ENCODE measurements at regions not wholly inside any gene's neighbourhood (a gene's known extent, or its start where the extent isn't known, plus 50 kb on each side); places are given as distances from the start of the nearest gene placed in this dataset.

GRCh38 chr18:43422518-43422917 is 145.2 kb upstream of the SYT4 start:
- H3K4me1 ChIP-seq: peaks cover 0 to 5% (median 0%) of the 10 kb centered on the region in 4 donors
- no peak overlapping the region for H3K4me3 ChIP-seq
- no peaks in the 10 kb centered on the region for H3K9me3 ChIP-seq
- H3K27ac ChIP-seq: no peak overlapping the region
- no peaks in the 10 kb centered on the region for H3K36me3 ChIP-seq
- no peak for TF ChIP-seq POLR2A (IDR thresholded peaks at IDR 0.05)
- TF ChIP-seq CTCF (IDR thresholded peaks at IDR 0.05): peak in 1 of 7 experiments; percentile 10
- no peak for TF ChIP-seq EP300 (IDR thresholded peaks at IDR 0.05)
- TF ChIP-seq POLR2AphosphoS5 (IDR thresholded peaks at IDR 0.05): no peak
- H3K27me3 ChIP-seq: no peaks in the 10 kb centered on the region
- intact Hi-C loops (cut with DNase I; ENCODE audit: low total_unique reads): no loop called here
- DNase-seq: peak in 1 of 2 donors; percentile 43
- 12 to 28% (median 19%) methylated on average over 4 of the region's 4 CpGs for WGBS, 5 donors

GRCh38 chr18:43435851-43436250 is 158.6 kb upstream of the SYT4 start:
- WGBS, 5 donors: 82 to 93% (median 86%) methylated on average over 3 of the region's 3 CpGs
- Histone ChIP-seq H3K27me3 (no peaks in the 10 kb centered on the region), H3K27ac (no peak overlapping the region), H3K36me3 (no peaks in the 10 kb centered on the region), H3K4me3 (no peak overlapping the region), H3K4me1 (no peaks in the 10 kb centered on the region), H3K9me3 (peaks cover 2 to 23% (median 18%) of the 10 kb centered on the region in 4 donors)
- intact Hi-C loops (cut with DNase I; ENCODE audit: low total_unique reads): no loop called here
- TF ChIP-seq CTCF (IDR thresholded peaks at IDR 0.05): no peak
- no peak for TF ChIP-seq POLR2AphosphoS5 (IDR thresholded peaks at IDR 0.05)
- TF ChIP-seq EP300 (IDR thresholded peaks at IDR 0.05): no peak
- TF ChIP-seq POLR2A (IDR thresholded peaks at IDR 0.05): no peak
- no peak for DNase-seq

GRCh38 chr18:43442131-43442530 is 164.8 kb upstream of the SYT4 start:
- intact Hi-C loops (cut with DNase I; ENCODE audit: low total_unique reads): no loop called here
- no peak for DNase-seq
- TF ChIP-seq EP300 (IDR thresholded peaks at IDR 0.05): no peak
- no peak for TF ChIP-seq POLR2A (IDR thresholded peaks at IDR 0.05)
- TF ChIP-seq CTCF (IDR thresholded peaks at IDR 0.05): no peak
- TF ChIP-seq POLR2AphosphoS5 (IDR thresholded peaks at IDR 0.05): no peak
- Histone ChIP-seq H3K27me3 (no peaks in the 10 kb centered on the region), H3K4me3 (no peak overlapping the region), H3K9me3 (peaks cover 2 to 27% (median 18%) of the 10 kb centered on the region in 4 donors), H3K27ac (no peak overlapping the region), H3K4me1 (no peaks in the 10 kb centered on the region), H3K36me3 (no peaks in the 10 kb centered on the region)
- 72 to 82% (median 77%) methylated on average over 4 of the region's 4 CpGs for WGBS, 5 donors

GRCh38 chr18:43442571-43442970 is 165.3 kb upstream of the SYT4 start:
- no peak overlapping the region for H3K4me3 ChIP-seq
- TF ChIP-seq POLR2A (IDR thresholded peaks at IDR 0.05): no peak
- no peaks in the 10 kb centered on the region for H3K27me3 ChIP-seq
- no peaks in the 10 kb centered on the region for H3K36me3 ChIP-seq
- intact Hi-C loops (cut with DNase I; ENCODE audit: low total_unique reads): no loop called here
- H3K27ac ChIP-seq: no peak overlapping the region
- 68 to 75% (median 74%) methylated on average over 1 of the region's 1 CpG for WGBS, 5 donors
- no peak for DNase-seq
- peaks cover 2 to 27% (median 18%) of the 10 kb centered on the region in 4 donors for H3K9me3 ChIP-seq
- H3K4me1 ChIP-seq: no peaks in the 10 kb centered on the region

DNA sequence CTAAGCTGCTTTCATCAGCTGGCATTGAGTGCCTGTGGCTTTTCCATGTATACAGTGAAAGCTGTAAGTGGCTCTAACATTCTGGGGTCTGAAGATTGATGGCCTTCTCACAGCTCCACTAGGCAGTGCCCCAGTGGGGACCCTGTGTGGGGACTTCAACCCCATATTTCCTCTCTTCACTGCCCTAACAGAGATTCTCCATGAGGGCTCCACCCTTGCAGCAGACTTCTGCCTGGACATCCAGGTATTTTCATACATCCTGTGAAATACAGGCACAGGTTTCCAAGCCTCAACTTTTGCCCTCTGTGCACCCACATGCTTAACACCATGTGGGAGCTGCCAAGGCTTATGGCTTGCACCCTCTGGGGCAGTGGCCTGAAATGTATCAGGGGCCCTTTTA is 188.2 kb upstream of the SYT4 start:
- no peak for DNase-seq
- Histone ChIP-seq H3K27ac (no peak overlapping the region), H3K36me3 (no peaks in the 10 kb centered on the region), H3K27me3 (no peaks in the 10 kb centered on the region), H3K4me3 (no peak overlapping the region), H3K4me1 (no peaks in the 10 kb centered on the region), H3K9me3 (peaks cover 0 to 23% (median 14%) of the 10 kb centered on the region in 4 donors)
- TF ChIP-seq POLR2AphosphoS5 (IDR thresholded peaks at IDR 0.05) (no peak), CTCF (IDR thresholded peaks at IDR 0.05) (no peak), POLR2A (IDR thresholded peaks at IDR 0.05) (no peak), EP300 (IDR thresholded peaks at IDR 0.05) (no peak)
- intact Hi-C loops (cut with DNase I; ENCODE audit: low total_unique reads): no loop called here
